Urinary bladder (tissue), 3 donors: ENCODE measurements at regions not wholly inside any gene's neighbourhood (a gene's known extent, or its start where the extent isn't known, plus 50 kb on each side); places are given as distances from the start of the nearest gene placed in this dataset.

Source experiments
- DNase-seq: peaks from one replicate; pipeline ENCODE4 v3.0.0-alpha.2; 2015; ENCODE audit errors: extremely low spot score
- H3K27ac ChIP-seq: one replicate; pipeline ENCODE4 v1.5.1; 2013; ENCODE audit warnings: low read depth, mild to moderate bottlenecking, moderate library complexity
- H3K36me3 ChIP-seq: one replicate; pipeline ENCODE4 v1.6.1; 2013; ENCODE audit warnings: mild to moderate bottlenecking, moderate library complexity; ENCODE audit not compliant: insufficient read depth
- H3K4me1 ChIP-seq: one replicate; pipeline ENCODE4 v1.6.1; 2013; ENCODE audit warnings: mild to moderate bottlenecking, moderate library complexity; ENCODE audit not compliant: insufficient read depth
- H3K4me3 ChIP-seq: one replicate; pipeline ENCODE4 v1.5.1; 2013; ENCODE audit warnings: low read depth, low read length
- WGBS: extraction: QIAGEN DNeasy Blood & Tissue Kit; methylation state at CpG from one replicate; pipeline ENCODE4 v1.1.7; 2013; 5-methylcytosine and 5-hydroxymethylcytosine counted together
- donor health status: healthy with polysubstance abuse.
- donor health status: healthy.

DNA sequence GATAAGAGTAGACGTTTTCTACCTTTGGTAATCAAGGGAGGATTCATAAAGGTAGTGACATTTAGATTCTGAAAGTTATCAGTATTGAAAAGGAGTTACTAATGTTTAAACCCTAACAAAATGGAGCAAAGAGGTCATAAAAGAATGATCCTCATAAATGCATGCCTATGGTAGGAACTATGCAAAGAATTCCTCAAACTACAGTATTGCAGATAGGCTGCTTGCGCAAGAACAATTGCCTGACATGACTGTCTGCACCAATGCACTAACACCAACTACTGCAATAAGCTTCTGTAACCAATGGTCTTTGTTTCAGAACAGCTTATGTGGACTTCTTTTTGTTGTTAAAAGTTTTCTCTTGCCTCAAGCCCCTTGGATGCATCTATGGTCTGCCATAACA, 597.3 kb upstream of the ADGRL4 start:
- Histone ChIP-seq H3K27ac (no peak overlapping the region), H3K36me3 (no peaks in the 10 kb centered on the region), H3K4me1 (no peaks in the 10 kb centered on the region), H3K4me3 (no peak overlapping the region)
- DNase-seq = no peak
- 64% methylated on average over 2 of the region's 2 CpGs for WGBS

DNA sequence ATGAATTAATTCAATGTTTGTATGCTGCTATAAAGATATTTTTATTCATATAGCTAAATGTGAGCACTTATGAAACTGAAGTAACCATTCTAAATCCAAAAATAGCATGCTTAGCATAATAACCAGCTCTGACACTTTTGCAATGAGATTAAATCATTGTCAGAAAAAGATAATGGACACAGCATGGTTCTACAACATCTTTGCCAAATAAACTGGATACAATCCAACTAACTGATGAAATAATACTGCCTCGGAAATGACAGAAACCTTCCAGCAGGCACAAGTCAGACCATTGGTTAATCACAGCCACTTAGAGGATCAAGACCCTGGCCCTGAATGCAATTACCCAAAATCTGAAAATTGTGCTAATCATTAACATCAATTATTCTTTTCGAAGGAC, 592.7 kb upstream of the ADGRL4 start:
- Histone ChIP-seq H3K4me1 (no peaks in the 10 kb centered on the region), H3K4me3 (no peak overlapping the region), H3K36me3 (no peaks in the 10 kb centered on the region), H3K27ac (no peak overlapping the region)
- no peak for DNase-seq
- WGBS = 77% methylated on average over 2 of the region's 2 CpGs

DNA sequence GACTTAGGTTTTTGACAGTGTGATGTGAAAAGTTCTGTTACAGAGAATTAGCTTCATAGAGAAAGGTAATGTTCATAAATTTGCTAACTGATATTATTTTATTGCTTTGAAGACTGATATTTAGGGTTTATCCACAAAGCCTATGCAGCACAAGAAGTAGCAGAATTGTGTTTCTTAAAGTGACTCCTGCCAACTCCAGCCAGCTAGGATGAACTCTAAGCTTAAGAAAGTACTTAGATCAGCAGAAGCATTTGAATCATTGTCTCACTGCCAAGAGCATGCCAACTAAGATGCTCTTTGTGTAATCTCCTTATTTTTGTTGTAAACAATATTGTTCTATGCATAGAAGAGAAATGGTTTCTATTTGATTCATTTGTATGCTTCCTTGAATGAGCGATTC, 589.4 kb upstream of the ADGRL4 start:
- 81% methylated on average over 1 of the region's 1 CpG for WGBS
- no peak overlapping the region for H3K4me3 ChIP-seq
- no peaks in the 10 kb centered on the region for H3K36me3 ChIP-seq

DNA sequence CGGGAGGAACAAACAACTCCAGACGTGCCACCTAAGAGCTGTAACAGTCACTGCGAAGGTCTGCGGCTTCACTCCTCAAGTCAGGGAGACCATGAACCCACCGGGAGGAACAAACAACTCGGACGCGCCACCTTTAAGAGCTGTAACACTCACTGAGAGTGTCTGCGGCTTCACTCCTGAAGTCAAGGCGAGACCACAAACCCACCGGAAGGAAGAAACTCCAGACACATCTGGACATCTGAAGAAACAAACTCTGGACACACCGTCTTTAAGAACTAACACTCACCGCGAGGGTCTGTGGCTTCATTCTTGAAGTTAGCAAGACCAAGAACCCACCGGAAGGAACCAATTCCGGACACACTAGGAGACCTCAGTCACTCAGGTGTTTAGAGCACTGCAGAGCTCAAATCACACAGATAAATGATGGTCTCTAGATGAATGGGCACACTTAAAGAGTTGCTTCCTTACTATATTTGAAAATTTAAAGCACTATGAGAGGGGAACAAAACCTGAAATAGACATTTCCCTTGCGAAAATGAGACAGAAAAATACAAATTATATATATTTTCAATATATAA, 587.7 kb upstream of the ADGRL4 start:
- Histone ChIP-seq H3K4me1 (no peaks in the 10 kb centered on the region), H3K4me3 (no peak overlapping the region), H3K27ac (no peak overlapping the region), H3K36me3 (no peaks in the 10 kb centered on the region)
- 92% methylated on average over 17 of the region's 17 CpGs for WGBS
- no peak for DNase-seq

More for the DNA sequence above, 589.4 kb upstream of the ADGRL4 start:
- Histone ChIP-seq H3K4me1 (no peaks in the 10 kb centered on the region), H3K27ac (no peak overlapping the region)
- no peak for DNase-seq

DNA sequence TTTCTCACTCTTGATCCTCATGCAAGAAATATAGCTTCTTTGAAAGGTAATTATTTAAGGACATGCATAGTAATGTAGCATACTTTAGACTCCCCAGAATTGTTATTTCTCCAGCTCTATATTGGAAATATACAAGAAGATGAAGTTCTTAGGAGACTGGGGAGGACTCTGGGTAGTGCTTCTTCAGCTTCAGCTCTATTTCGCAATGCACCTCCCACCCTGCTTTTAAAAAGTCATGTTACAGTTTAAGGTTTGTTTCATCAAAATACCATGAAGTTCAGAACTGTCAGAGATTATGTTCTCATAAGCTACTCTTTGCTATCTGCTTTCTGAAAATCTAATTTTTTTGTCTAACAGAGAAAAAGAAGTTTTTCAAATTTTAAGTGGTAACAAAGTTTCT, 586.2 kb upstream of the ADGRL4 start:
- no peak for DNase-seq
- WGBS = 93% methylated on average over 1 of the region's 1 CpG
- Histone ChIP-seq H3K27ac (no peak overlapping the region), H3K36me3 (no peaks in the 10 kb centered on the region), H3K4me3 (no peak overlapping the region), H3K4me1 (no peaks in the 10 kb centered on the region)

DNA sequence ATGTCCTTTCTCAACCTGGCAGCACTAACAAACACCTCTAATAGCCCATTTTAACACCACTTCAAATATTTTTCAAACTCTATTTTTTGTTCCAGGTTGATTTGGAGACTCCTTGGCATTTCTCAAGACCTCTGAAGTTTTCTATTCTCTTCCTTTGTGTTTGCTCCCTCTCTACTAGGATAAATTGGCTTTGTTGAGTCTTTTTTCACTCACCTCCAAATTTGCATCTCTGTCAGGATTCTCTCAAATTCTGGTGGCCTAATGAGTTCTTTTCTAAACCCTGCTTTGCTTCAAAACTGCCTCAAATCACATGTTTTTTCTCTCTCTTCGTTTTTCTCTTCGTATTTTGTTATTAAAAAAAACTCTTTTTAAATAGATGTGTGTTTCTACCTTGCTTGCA, 582.2 kb upstream of the ADGRL4 start:
- Histone ChIP-seq H3K27ac (no peak overlapping the region), H3K4me1 (no peaks in the 10 kb centered on the region), H3K36me3 (no peaks in the 10 kb centered on the region), H3K4me3 (no peak overlapping the region)
- WGBS = 70% methylated on average over 2 of the region's 2 CpGs
- no peak for DNase-seq

DNA sequence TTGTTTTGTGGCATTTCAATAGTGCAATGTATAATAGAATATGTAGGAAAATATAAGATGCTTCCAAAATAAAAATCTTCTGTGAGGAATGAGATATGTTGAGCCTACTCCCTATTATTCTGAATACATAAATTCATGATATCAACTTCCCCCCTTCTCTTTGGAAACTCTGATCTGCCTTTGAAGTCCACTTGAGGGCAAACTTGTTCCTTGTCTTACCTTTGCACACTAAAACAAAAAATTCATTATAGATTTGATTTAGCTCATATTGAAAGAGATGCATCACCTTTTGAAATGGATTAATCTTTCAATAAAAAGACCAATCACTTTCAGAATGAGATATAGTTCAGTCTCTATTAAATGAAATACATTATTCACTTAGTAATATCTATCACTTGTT, 580.7 kb upstream of the ADGRL4 start:
- H3K36me3 ChIP-seq = no peaks in the 10 kb centered on the region
- H3K27ac ChIP-seq = no peak overlapping the region
- no peaks in the 10 kb centered on the region for H3K4me1 ChIP-seq
- DNase-seq = no peak
- H3K4me3 ChIP-seq = no peak overlapping the region

DNA sequence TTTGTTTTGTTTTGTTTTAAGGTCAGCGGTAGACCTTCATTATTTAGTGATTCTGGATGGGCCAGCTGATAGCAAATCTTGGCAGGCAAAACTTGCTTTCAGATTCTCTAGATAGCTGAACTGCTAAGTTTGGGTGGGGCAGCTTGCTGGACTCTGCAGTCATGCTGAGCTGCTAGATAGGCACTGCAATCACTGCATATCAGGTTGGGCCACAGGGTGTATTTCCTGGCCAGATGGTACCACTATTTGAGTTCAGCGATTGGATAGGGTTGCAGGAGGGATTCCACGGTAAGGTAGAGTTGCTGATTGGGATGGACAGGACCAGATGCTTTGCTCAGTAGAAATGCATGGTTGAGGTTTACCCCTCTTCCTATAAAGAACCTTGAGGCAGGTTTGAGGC, 579.3 kb upstream of the ADGRL4 start:
- 88% methylated on average over 3 of the region's 3 CpGs for WGBS
- no peak for DNase-seq
- H3K4me1 ChIP-seq = no peaks in the 10 kb centered on the region
- no peak overlapping the region for H3K27ac ChIP-seq
- no peak overlapping the region for H3K4me3 ChIP-seq
- H3K36me3 ChIP-seq = no peaks in the 10 kb centered on the region

DNA sequence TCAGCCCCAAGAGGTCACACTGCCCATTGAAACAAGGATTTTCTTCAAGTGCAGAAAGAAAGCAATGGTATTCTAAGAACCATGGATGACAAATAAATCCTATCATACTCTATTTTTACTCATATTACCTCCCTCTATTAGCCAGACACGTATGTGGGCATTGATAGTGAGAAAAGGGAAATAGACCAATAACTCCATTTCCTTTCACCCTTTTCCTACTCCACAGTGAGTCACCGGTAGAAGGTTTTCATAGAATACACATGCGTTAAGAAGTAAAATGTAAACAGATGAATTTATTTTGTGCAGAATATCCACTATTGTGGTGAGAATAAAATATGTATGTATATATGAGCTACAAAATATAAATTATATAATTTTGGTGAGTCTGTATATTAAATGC, 568.9 kb upstream of the ADGRL4 start:
- Histone ChIP-seq H3K36me3 (no peaks in the 10 kb centered on the region), H3K27ac (no peak overlapping the region), H3K4me1 (no peaks in the 10 kb centered on the region), H3K4me3 (no peak overlapping the region)
- no peak for DNase-seq
- WGBS = 72% methylated on average over 3 of the region's 3 CpGs

DNA sequence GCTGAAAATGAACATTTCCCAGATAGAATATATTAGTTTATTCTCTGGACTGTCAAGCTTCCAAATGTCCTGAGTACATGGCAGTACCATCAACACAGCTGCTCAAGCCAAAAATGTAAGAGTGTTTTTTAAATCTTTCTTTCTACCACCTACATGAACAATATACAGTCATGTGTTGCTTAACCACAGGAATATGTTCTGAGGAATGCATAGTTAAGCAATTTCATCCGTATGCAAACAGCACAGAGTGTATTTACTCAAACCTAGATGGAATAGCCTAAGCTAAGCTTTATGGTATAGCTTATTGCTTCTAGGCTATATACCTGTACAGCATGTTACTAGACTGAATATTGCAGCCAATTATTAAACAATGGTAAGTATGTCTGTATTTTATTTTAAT, 561.9 kb upstream of the ADGRL4 start:
- Histone ChIP-seq H3K4me3 (no peak overlapping the region), H3K4me1 (no peaks in the 10 kb centered on the region), H3K27ac (no peak overlapping the region), H3K36me3 (no peaks in the 10 kb centered on the region)
- no peak for DNase-seq
- 72% methylated on average over 1 of the region's 1 CpG for WGBS

DNA sequence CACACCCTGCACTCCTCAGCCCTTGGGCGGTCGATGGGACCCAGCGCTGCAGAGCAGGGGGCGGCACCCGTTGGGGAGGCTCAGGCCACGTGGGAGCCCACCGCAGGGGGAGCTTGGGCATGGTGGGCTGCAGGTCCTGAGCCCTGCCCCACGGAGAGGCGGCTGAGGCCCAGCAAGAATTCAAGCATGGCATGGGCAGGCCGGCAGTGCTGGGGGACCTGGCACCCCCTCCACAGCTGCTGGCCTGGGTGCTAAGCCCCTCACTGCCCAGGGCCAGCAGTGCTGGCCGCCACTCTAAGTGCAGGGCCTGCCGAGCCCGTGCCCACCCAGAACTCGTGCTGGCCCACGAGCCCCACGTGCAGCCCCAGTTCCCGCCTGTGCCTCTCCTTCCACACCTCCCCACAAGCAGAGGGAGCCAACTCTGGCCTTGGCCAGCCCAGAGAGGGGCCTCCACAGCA, 555.0 kb upstream of the ADGRL4 start:
- 90% methylated on average over 17 of the region's 17 CpGs for WGBS
- DNase-seq = no peak
- Histone ChIP-seq H3K4me3 (no peak overlapping the region), H3K27ac (no peak overlapping the region), H3K36me3 (no peaks in the 10 kb centered on the region), H3K4me1 (no peaks in the 10 kb centered on the region)

DNA sequence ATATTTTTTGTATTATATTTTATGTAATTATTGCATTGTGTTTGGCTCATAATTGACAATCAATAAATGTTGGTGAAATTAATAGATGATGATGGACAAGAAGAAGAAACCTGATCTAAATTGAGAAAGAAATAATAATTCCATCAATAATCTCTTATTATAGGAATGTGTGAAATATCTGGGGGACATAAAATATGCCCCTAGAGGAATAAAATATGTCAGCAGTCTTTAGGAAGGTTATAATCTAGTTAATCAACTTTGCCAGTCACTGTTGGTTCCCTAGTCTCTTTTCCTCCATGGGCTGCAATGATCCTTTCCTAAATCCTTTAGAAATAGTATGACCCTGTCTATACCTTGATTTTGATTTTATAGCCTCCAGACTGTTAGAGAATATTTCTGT, 549.7 kb upstream of the ADGRL4 start:
- no peak for DNase-seq
- no peaks in the 10 kb centered on the region for H3K36me3 ChIP-seq
- no peak overlapping the region for H3K4me3 ChIP-seq
- H3K4me1 ChIP-seq = no peaks in the 10 kb centered on the region
- H3K27ac ChIP-seq = no peak overlapping the region

DNA sequence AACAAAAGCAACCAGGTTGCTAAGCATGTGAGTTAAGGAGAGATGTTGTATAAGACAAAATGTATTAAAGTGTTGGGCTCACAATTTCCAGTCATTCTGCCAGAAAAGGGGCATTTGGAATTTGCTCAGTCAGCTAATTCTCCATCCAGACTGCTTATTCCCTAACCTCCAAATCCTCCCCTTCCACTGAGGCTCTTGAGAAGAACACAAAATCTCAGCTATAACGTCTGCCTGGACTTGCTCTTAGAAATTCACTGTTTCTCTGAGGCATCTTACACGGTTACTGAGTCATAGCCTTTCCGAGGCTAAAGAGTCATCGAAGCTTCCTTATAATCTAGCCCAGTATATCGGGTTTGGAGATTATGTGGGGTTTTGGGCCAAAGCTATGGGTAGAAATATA, 548.2 kb upstream of the ADGRL4 start:
- Histone ChIP-seq H3K4me1 (no peaks in the 10 kb centered on the region), H3K4me3 (no peak overlapping the region), H3K36me3 (no peaks in the 10 kb centered on the region), H3K27ac (no peak overlapping the region)
- DNase-seq = no peak
- WGBS = 64% methylated on average over 5 of the region's 5 CpGs

DNA sequence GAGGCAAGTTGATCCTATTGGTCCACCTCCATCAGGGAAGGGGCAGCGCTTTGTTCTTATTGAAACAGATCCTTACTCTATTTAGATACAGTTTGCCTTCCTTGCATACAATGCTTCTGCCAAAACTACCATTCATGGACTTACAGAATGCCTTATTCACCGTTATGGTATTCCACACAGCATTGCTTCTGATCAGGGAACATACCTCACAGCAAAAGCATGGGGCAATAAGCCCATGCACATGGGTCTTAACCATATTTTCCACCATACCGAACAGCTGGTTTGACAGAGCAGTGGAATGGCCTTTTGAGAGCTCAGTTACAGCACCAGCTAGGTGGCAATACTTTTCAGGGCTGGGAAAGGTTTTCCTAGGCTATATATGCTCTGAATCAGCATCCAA, 544.8 kb upstream of the ADGRL4 start:
- WGBS = 58% methylated on average over 3 of the region's 3 CpGs
- no peaks in the 10 kb centered on the region for H3K36me3 ChIP-seq
- no peak for DNase-seq
- H3K4me3 ChIP-seq = no peak overlapping the region
- H3K27ac ChIP-seq = no peak overlapping the region
- H3K4me1 ChIP-seq = no peaks in the 10 kb centered on the region

DNA sequence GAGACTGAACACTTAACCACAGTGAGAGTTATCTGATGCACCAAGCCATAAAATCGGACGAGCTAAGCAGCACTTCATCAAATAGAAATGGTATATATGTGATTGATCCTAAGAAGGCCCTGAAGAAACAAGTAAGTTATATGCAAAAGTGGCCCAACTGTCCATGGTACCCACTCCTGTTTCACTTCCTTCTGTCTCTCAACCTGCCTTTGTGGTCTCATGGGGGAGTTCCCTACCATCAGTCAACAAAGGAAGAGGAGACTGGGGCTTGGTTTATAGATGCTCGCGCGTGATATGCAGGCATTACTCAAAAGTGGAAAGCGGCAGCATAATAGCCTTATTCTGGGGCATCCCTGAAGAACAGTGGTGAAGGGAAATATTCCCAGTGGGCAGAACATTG, 543.9 kb upstream of the ADGRL4 start:
- whole genome bisulfite sequencing = 93% methylated on average over 6 of the region's 6 CpGs
- H3K4me3 ChIP-seq = no peak overlapping the region
- no peak overlapping the region for H3K27ac ChIP-seq
- no peaks in the 10 kb centered on the region for H3K4me1 ChIP-seq
- DNase-seq = no peak
- H3K36me3 ChIP-seq = no peaks in the 10 kb centered on the region
